ENCODE measurements at regions not wholly inside any gene's neighbourhood (a gene's known extent, or its start where the extent isn't known, plus 50 kb on each side); places are given as distances from the start of the nearest gene placed in this dataset.

DNA sequence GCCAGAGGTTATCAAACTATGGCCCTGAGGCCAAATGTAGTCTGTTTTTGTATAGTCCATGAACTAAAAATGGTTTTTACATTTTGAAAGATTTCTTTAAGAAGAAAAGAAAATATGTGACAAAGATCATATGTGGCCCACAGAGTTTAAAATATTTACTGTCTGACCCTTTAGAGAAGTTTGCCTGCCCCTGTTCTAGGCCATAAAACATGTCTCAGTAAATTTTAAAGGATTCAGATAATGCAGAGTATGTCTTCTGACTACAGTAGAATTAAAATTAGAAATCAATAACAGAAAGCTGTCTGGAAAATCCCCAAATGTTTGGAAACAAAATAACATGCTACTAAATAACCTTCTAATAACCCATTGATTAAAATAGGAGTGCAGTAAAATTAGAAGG is 86.3 kb downstream of the KCNRG start:
- DNase-seq, result no peak

DNA sequence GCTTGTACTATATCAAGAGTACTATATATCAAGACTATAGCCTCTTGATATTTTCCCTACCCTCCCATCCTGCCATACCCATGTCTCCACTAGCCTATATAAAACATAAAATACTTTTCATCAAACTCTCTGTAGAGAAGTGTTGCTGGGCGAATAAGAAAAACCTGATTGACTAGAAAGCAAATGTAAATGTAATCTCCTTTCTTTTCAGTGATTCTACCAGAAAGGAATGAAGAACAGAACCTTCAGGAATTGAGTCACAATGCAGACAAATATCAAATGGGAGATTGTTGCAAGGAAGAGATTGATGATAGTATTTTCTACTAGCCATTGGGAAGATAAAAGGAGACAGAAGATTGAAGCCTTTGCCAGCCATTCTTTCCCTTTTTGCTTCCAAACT is 89.2 kb downstream of the KCNRG start:
- DNase-seq, result no peak

DNA sequence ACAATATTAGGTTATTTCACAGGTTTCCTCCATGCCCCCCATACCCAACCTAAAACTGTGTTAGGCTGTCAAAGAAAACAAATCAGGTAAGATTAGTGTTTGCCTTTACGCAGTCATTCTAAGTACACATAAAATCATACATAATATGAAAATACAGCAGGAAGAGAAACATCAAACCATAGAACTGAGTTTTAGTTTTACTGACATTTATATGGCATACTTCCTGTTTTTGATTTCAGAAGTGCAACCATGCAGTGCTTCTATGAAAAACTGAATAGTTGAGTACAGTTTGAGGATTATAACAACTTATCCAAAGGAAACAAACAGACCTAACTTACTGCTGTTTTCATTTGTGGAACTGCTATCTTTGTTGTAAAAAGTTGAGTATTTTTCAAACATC is 91.3 kb downstream of the KCNRG start:
- DNase-seq, result no peak

DNA sequence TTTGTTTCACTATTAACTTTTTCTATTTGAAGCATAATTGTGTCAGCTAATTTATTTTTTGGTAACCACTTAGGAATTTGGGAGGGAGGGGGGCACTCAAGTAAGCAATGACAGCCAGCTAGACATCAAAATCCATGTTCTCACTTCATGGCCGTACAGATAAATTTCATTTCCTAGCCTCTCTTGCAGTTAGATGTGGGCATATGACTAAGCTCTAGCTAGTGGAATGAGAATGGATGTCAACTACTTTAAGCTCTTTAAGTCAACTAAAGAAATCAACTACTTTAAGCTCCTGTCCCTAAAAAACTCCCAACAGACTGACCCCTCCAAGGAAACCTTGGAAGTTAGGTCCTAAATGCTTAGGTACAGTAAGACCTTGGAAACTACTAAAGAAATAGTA is 92.0 kb downstream of the KCNRG start:
- no peak for DNase-seq

DNA sequence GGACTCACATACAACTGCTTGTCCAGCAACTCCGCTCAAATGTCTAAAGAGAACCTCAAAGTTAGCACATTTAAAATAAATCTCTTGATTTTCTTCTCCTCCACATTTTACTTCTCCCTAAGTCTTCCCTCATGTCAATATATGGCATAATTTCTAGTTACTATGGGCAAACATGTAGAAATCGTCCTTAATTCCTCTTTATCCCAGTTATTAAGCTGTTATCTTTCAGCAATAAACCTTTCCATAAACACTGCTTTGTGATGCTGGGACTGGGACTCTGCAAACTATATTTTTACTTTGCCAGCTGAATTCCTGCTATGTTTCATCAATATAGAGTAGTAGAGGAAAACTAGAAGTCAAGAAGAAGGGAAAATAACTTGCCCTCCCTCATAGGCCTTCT is 99.7 kb downstream of the KCNRG start:
- no peak for DNase-seq

DNA sequence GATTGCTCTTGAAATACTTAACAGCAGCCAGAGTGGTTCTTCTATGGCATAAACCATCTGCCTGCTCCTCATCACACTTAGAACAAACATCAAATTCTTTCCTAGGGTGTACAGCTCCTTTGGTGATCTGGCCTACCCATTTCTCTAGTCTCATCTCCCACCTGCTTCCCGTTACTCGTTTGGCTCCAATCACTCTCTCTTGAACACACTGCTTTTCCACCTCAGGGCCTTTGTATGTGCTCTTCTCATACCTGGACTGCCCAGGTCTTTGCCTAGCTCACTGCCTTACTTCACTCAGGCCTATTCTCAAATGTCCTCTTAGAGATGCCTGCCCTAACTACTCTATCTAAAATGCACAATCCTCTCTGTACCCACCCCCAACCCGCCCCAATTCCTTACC is 100.5 kb downstream of the KCNRG start:
- no peak for DNase-seq

DNA sequence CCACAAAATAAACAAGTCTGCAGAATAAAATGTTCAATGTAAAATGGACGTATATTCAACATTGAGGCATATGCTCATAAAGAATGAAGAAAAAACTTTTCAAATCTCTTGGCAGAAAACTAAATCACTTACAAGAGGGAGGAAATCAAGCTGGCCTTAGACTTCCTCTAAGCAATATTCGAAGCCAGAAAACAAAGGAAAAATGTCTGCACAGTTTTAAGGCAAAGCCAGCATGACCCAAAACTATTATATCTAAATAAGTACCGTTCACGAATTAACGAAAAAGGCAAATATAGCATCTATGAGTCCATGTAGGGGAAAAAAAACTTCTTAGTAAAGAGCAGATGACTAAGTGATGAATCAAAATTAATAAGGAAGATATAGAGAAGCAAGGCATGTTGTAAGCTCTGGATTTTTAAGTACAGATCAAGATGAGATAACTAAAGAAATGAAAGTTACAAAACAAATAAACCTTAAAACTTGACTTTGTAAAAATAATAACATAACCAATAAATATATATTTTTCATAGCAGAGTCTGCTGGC is 101.3 kb downstream of the KCNRG start:
- DNase-seq, result no peak

DNA sequence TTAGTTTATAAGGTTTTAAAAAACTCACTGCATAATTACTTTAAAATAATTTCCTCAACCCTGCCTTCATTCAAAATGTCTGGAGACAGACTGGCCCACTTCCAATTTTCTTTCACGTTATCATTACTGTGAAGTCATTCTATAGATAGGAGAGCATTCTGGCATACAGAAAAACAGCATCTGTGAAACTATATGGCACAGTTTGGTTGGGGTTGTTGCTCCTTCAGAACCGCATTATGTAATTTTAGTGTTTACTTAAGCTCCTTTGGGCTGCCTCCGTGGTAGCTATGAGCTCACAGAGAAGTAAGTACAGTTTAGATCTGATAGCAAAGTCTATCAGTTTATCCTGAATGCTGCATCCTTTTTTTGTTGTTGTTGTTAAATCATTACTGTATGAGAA is 104.3 kb downstream of the KCNRG start:
- DNase-seq, result no peak

DNA sequence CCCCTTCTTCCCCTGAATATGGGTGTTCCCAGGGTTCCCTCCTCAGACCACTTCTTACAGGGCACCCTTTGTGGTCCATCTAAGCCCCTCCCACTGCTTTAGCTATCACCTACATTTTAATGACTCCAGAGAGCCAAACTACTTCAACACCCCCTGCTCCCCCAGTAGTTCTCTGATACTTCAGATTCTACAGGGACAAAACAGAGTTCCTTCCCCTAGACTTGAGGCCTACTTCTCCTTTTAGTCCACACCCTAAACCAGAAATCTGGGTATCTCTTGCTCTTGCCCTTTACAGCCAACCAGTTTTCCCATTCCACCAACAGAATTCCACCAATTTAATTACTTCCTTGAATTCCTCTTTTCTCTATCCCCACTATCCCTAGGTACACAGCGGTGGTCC is 107.2 kb downstream of the KCNRG start:
- no peak for DNase-seq

DNA sequence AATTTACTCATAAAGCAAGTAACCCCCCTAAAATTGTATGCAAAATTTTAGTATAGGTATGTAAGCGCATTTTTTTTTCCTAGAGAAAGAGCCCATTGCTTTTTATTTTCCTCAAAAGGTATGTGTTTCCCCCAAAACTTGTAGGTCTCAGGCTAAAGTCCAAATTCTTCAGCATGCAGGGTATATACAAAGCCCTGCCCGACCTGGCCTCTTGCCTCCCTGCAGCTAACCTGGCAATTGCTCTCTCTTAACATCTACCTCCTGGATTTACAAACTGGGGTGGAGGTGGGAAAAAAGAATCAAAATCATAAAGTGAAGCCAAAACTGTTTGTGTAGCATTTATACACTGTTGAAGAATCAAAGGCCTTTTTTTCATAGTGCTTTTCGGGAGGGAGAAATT is 107.8 kb downstream of the KCNRG start:
- DNase-seq, result no peak

DNA sequence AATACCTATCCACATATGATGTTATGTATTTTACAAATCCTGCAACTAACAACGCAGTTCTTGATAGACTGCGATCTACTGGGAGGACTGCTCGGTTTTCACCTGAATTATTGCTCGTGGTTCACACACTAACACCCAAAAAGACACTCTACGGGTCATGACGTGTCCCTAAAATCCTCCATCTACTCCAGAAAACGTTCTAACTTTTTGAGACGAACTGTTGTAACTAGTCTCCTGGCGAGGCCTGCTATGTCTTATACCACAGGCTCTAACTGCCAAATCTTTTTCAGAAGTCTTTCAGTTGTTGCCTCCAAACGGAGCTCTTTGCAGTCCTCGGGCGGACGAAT is 108.2 kb downstream of the KCNRG start:
- DNase-seq, result no peak

DNA sequence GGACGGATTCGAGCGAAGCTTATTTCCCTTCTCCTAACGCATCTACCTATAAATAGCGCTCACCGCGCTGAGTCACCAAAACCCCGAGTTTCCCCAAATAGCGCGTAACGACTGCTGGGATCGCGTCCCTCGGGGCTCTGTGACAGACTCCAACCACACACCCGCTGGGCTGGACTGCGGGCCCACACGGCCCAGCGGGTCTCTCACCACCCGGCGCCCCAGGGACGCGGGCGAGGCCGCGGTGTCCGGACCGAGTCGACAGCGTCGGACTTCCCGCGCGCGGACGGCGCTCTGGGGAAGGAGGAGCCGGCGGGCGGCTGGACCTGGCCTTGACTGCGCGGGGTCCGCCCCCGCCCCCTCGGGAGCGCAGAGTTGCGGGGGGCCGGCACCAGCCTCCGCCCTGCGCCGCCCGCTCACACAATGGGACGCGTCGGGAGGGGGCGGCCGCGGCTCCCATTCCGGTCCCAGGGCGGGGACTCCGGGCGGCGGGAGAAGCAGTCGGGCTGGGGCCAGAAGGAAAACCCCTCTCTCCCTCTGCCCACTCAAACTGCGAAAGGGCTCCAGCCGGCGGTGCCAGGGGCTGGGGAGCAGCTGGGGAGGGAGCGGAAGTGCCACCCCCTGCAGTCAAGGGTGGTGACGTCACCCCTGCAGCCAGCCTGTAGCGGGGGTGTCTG is 108.8 kb downstream of the KCNRG start:
- DNase-seq, result peak; percentile 82 to 97 (median 84)

DNA sequence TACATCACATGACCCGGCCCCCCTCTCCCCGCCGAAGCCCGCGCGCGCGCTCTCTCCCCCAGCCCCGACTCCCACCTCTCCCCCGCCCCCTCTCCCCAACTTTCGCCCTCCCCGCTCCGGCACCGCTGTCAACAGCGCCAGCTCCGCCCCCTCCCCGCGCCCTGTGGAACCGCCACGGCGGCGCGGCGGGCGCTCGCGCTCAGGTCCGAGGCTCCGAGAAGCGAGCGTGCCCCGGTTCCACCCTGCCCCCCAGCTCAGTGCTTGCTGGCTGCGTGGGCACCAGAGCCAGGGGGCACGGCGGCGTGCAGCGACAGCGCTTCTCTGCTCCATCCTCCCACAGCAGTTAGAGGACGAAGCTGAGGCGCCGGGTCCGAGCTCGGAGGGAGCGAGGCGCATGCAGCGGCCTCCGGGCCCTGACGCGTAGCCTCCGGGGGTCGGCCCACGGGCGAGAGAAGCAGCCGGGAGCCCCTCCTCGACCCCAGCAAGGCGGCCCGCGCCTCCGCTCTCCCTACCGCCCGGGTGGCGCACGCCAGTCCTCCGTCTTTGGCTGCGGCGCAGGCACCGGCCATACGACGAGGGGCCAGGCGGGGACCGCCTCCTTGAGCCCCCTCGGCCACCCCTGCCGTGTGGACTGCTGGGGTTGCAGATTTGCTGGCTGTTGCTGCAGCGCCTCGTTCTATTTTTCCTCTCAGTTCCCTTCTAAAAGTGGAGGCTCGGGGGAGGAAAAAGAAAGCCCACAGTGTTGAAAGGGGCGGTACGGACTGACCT is 109.5 kb downstream of the KCNRG start:
- peak; percentile 94 to 95 (median 95) for DNase-seq

DNA sequence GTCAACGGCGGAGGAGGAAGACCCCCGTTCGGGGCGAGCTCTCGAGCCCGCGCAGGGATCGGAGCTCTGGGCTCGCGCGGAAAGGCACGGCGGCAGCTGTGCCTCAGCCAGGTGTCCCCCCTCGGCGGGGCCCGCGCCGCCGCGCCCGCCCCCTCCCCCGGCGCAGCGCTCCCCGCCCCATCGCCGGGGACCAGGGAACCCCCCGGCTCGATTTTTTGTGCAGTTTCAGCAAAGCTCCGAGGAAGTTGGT is 110.0 kb downstream of the KCNRG start:
- no peak for DNase-seq

DNA sequence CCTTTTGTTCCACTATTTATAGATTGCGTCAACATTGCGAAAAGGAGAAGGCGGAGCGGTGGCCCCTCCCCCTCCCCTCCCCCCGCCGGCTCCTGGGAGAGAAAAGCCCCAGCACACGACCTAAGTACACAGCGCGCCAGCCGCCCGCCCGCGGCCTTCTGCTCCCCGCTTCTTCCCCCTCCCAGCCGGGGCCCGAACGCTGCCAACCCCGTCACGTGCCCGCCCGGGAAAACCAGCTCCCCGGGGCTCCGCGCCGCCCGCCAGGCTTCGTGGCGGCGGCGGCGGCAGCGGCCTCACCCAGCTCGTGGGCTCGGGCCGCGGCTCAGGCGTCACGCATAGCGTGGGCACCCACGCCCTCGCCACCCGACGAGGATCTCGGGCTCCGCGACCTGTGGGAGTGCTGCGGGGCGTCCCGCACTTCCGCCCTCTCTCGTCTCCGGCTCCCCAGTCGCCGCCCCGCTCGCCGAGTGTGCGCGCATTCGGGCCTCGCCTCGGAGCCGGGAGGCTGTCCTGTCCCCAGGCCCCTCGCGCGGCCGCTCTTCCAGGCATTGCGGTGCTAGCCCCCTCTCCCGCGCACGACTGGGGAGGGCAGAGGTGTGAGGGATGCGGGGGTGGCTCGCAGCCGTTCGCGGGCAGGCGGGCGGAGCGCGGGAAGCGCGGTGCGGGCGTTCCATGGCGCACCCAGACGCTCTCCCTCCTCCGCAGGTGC is 110.5 kb downstream of the KCNRG start:
- peak; percentile 86 to 92 (median 90) for DNase-seq

DNA sequence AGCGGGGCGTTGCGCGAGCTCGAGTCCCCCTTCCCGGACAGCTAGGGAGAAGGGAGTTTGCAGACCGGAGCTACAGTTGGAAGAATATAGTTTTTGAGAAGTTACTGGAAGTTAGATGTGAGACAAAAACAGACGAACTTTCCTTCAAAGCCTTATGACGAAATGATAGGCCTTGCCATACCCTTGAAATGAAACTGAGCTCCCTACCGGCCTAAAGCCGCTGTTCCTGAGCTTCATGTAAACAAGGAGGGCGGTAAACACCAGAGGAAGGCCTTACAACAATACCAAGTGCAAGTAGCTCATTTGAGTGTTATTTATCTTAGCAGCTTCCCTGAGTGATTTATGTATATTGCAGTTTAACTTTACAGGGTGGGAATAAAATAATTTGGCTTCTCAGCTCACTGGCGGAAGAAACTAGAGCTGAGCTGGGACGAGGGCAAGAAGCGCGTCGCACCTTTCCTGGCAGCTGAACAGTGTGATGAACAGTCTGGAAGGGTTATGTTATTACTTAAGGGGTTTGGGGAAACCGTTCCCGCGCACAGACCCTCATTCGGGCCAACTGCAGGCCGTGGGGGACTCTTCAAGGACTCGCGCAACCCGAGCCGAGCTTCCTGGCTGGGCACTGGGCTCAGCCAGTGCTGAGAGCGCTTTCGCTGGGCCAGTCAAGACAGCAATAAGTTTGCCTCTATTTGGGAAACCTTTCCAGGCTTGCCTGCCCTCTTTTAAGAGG is 111.2 kb downstream of the KCNRG start:
- peak in 1 of 3 donors; percentile 60 for DNase-seq

DNA sequence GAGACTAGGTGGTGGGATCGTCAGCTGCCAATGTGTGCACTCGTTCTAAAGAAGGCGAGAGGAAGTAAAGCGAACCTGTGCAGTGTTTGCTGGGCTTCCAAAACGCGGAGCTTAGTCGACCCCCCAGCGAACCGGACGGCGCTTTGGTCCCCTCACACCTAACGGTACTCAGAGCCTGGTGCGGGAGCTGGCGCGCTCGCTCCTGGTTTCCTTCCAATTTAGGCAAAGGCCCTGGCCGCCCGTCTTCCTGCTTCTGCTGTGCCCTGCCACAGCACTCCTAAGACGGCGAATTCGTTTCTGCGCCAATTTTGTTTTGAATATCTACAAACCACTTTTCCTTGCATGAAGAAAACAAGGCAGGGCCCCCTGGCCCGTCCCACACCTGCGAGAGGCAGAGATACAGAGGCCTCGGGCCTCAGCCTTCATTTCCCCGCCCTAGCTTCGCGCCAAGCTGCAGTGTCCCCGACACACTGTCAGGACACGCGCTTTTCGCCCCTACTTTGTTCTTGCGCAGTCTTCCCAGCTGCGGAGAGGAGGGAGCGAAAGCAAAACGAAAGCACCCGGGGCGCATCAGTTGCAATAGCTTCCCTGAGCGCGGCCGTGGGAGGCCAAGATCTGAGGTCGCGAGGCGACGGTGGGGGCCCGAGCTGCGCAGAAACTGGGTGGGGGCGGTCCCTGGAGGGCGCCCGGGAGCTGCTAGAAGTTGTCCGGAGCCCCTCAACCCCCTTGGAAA is 111.9 kb downstream of the KCNRG start:
- DNase-seq, result peak in 2 of 3 donors; percentile 65 to 90

DNA sequence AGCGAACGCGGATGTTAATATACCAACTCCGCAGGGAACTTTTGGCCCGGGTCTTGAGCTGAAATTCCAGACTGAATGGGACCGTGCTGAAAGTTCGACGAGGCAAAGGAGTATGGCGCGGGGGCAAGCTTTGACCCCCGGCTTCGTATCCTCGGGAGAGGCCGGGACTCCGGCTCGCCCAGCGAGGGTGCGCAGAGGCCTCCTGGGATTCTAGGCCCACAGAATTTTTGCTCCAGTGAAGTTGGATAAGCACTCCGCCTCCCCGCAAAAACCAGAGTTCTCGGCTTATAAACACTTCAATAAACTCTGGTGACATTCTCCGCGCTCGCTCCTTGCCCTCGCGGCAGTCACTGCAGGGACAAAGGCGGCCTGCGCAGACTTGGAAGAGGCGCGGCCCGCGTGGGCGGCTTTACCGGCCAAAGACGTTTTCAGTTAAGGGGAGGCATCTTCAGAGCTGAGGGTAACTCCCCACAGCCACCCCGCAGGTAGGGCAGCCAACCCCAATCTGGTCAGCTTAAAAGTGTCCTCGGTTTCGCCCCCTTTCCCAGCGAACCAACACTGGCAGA is 112.6 kb downstream of the KCNRG start:
- DNase-seq, result peak in 2 of 3 donors; percentile 38 to 70

DNA sequence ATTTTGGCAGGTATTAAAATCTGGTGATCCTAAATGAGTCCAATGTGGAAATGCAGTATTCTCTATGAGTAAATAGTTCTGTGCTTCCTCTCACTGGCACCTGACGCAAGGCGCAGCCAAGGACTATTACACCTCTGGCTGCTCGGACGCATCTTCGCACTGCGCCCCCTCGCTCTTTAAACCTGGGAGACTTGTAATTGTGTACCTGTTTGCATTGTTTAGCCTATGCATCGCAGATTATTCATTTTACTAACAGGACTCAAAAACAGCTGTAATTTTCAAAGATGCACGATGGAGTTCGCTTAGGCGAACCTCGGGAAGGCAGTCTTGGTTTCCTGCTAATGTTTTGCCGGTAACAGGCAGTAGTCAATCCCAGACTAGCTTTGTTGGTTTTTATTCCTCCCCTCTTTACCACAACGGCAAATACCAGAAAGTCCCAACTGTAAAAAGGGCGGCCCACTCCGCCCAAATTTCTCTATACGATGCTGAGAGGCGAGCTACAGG is 113.2 kb downstream of the KCNRG start:
- peak in 1 of 3 donors; percentile 68 for DNase-seq

DNA sequence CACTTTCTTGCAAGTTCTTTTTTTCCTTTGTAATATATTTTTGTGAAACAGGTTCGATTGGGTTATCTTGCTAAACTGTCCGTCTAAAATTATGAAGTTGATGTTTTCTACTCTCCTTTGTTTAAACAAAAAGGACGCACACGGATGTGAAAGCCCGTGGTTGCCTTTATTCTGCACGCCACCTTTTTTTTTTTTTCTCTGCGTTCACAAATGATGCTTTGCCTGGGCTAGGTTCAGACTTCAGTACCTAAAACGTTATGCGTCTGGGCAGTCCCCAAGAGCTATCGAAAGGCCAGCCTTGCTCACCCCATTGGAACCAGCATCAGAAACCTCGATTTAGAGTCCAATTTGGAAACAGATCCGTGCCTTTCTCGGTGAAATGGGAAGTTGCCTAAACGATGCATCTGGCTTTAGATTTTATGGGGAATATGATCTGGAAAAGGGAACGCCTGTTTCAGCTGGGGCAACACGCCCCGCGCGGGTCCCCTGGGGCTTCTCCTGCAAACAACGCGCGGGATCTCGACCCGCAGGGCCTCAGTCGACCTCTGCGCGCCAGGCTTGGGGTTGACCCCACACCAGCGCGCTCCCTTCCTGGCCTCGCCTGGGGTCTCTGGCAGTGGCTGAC is 113.9 kb downstream of the KCNRG start:
- DNase-seq, result peak in 2 of 3 donors; percentile 27 to 76

DNA sequence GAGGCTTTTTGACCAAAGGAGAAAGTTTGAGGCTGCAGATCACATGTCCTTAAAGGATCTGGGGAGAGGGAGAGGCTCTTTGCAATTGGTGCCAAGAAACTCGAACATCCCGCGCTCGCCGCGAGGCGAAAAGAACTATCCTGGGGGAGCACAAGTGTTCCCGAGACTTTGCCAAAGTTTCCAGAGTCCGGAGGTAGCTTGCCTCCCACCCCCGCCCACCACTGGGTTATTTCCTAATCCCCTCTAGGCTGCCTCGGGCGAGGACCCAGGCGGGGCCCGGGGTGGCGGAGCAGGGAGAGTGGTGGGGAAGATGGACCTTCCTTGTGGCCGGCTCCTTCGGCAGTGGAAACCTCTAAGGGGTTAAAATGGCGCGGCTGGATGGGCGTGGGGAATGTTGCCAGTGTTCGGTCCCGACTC is 114.5 kb downstream of the KCNRG start:
- DNase-seq, result peak in 2 of 3 donors; percentile 55 to 84

Data from muscle of back (tissue), 3 donors.